Epithelial cell of esophagus (primary cell): ENCODE measurements at regions not wholly inside any gene's neighbourhood (a gene's known extent, or its start where the extent isn't known, plus 50 kb on each side); places are given as distances from the start of the nearest gene placed in this dataset.
"Not testable (repeated sequence)": the region's sequence is repeated elsewhere in the genome, so short reads cannot be mapped to it uniquely, and the experiment has no call there.

Experiments
- DNase-seq: peaks from one replicate; pipeline ENCODE4 v3.0.0; 2010; ENCODE audit warnings: low read depth
- H3K4me3 ChIP-seq: 2 replicates; pipeline ENCODE4 v1.5.1; 2011; ENCODE audit warnings: mild to moderate bottlenecking, low read length, control low read depth
- TF ChIP-seq, protein P1 (sequence below): IDR thresholded peaks from 2 replicates; pipeline ENCODE4 v1.5.1; 2011; ENCODE audit warnings: low read depth, mild to moderate bottlenecking, low read length, control low read depth, inconsistent platforms; ENCODE audit not compliant: insufficient read depth; ENCODE audit errors: missing control alignments

DNA sequence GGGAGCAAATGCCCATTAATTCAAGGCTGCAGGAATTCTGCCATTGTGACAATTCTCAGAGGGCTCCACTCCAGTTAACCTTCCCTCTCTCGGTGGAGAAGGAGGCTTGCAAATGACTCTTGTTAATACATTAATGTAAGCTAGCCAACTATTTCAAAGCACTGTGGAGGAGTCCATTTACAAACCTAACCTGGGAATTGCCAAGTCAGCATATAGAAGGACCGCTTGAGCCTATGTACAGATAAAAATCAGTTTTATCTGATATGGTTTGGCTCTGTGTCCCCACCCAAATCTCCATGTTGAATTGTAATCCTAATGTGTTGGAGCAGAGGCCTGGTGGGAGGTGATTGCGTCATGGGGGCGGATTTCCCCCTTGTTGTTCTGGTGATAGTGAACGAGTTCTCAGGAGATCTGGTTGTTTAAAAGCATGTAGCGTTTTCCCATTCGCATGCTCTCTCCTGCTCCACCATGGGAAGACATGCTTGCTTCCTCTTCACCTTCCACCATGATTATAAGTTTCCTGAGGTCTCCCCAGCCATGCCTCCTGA lies 366.7 kb downstream of the LRATD1 start:
- TF ChIP-seq, protein P1, sequence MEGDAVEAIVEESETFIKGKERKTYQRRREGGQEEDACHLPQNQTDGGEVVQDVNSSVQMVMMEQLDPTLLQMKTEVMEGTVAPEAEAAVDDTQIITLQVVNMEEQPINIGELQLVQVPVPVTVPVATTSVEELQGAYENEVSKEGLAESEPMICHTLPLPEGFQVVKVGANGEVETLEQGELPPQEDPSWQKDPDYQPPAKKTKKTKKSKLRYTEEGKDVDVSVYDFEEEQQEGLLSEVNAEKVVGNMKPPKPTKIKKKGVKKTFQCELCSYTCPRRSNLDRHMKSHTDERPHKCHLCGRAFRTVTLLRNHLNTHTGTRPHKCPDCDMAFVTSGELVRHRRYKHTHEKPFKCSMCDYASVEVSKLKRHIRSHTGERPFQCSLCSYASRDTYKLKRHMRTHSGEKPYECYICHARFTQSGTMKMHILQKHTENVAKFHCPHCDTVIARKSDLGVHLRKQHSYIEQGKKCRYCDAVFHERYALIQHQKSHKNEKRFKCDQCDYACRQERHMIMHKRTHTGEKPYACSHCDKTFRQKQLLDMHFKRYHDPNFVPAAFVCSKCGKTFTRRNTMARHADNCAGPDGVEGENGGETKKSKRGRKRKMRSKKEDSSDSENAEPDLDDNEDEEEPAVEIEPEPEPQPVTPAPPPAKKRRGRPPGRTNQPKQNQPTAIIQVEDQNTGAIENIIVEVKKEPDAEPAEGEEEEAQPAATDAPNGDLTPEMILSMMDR, result no peak
- DNase-seq, result no peak
- H3K4me3 ChIP-seq, result no peak overlapping the region

- H3K4me3 ChIP-seq, DNase-seq: not testable (repeated sequence)
Measured at GRCh38 chr2:15002519-15002918, 370.0 kb downstream of the LRATD1 start.

DNA sequence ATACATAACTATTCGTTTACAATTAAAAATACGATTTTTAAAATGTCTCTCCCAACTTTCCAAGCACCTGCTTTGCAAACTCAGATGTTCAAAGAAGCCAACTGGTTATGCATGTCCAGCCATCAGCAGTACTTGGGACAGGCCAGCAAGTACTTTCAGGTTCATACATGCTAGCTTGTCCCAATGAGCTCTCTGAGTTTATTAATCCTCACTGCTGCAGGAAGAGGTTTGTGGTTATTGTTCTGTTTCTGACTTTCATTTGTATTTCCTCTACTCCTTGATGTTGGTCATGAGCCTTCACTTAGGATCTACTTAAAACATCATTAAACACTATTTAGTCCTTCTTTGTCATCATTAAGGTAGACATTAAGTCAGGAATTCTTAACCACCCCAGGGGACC lies 374.1 kb downstream of the LRATD1 start:
- TF ChIP-seq, protein P1, result no peak

DNA sequence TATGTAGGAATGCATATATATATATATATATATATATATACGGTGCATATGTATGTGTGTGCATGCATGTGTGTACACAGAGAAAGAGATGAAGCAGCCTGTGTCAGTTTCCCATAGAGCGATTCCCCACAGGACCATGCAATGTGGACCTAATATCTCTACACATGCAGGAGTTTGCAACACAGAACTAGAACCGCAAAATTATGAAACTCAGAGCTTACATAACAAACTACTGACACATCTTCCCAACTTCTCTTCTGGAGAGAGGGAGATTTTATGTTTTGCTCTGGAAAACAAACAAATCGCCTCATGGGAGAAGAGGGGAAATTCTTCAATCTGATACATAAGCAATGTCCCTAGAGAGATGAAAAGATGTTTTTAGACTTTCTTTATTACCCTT lies 377.2 kb downstream of the LRATD1 start:
- DNase-seq, result no peak
- H3K4me3 ChIP-seq, result no peak overlapping the region
- TF ChIP-seq, protein P1, result no peak

More for the DNA sequence above, 374.1 kb downstream of the LRATD1 start:
- H3K4me3 ChIP-seq, result no peak overlapping the region
- no peak for DNase-seq

- no peak overlapping the region for H3K4me3 ChIP-seq
- TF ChIP-seq, protein P1, result no peak
- DNase-seq, result no peak
Measured at GRCh38 chr2:15010346-15010745, 377.8 kb downstream of the LRATD1 start.

- TF ChIP-seq, protein P1, result no peak
- H3K4me3 ChIP-seq, result no peak overlapping the region
- no peak for DNase-seq
Measured at GRCh38 chr2:15018814-15019213, 386.3 kb downstream of the LRATD1 start.

DNA sequence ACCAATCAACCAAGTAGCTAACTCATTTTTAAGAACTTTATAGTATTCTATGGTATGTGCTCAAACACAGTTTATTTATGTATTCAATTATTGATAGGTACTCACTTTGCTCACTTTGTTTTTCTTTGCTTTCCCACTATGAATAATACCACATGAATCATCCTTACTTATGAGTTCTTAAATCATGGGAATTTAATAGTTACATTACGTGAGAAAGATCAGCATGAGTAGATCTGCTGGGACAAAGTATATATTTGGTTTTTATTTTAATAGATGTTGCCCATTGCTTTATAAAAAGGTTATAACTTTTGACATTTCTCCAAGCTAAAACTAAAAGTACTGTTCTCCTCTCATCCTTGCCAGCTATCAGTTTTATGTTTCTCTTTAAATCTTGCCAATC lies 390.7 kb downstream of the LRATD1 start:
- no peak overlapping the region for H3K4me3 ChIP-seq
- TF ChIP-seq, protein P1, result no peak
- peak; percentile 9 for DNase-seq

- no peak for DNase-seq
- TF ChIP-seq, protein P1, result no peak
- no peak overlapping the region for H3K4me3 ChIP-seq
Measured at GRCh38 chr2:15028406-15028805, 395.9 kb downstream of the LRATD1 start.
